GM23248 (cell line): ENCODE measurements at regions not wholly inside any gene's neighbourhood (a gene's known extent, or its start where the extent isn't known, plus 50 kb on each side); places are given as distances from the start of the nearest gene placed in this dataset.

Experiments
- DNase-seq: peaks from one replicate; pipeline ENCODE4 v3.0.0-alpha.2; 2015
- H2AFZ ChIP-seq: fragments of 200-600 bp; sonication (generic); 2 replicates; pipeline ENCODE4 v1.6.1; 2016; ENCODE audit warnings: antibody characterized with exemption
- H3F3A ChIP-seq: fragments of 200-600 bp; sonication (generic); 2 replicates; pipeline ENCODE4 v1.6.1; 2016; ENCODE audit warnings: mild to moderate bottlenecking, antibody characterized with exemption, mixed run types; ENCODE audit not compliant: insufficient read depth
- H3K27ac ChIP-seq: fragments of 200-600 bp; sonication (generic); 2 replicates; pipeline ENCODE4 v1.5.1; 2016; ENCODE audit warnings: mild to moderate bottlenecking
- H3K27me3 ChIP-seq: fragments of 200-600 bp; sonication (generic); replicated peaks from 2 replicates; pipeline ENCODE4 v1.6.1; 2016; ENCODE audit warnings: mild to moderate bottlenecking; ENCODE audit not compliant: insufficient read depth
- H3K36me3 ChIP-seq: fragments of 200-600 bp; sonication (generic); 2 replicates; pipeline ENCODE4 v1.6.1; 2016; ENCODE audit warnings: low read depth, mild to moderate bottlenecking
- H3K4me1 ChIP-seq: fragments of 200-600 bp; sonication (generic); 2 replicates; pipeline ENCODE4 v1.6.1; 2016; ENCODE audit warnings: mild to moderate bottlenecking; ENCODE audit not compliant: insufficient read depth
- H3K4me2 ChIP-seq: fragments of 200-600 bp; sonication (generic); one replicate; pipeline ENCODE4 v1.6.1; 2016; ENCODE audit warnings: mild to moderate bottlenecking; ENCODE audit not compliant: unreplicated experiment
- H3K4me3 ChIP-seq: fragments of 200-600 bp; sonication (generic); 2 replicates; pipeline ENCODE4 v1.5.1; 2016; ENCODE audit warnings: mild to moderate bottlenecking
- H3K79me2 ChIP-seq: fragments of 200-600 bp; sonication (generic); 2 replicates; pipeline ENCODE4 v1.6.1; 2016; ENCODE audit warnings: mild to moderate bottlenecking; ENCODE audit not compliant: insufficient read depth
- H3K9ac ChIP-seq: fragments of 200-600 bp; sonication (generic); 2 replicates; pipeline ENCODE4 v1.6.1; 2016; ENCODE audit warnings: mild to moderate bottlenecking
- H3K9me2 ChIP-seq: fragments of 200-600 bp; sonication (generic); 2 replicates; pipeline ENCODE4 v1.6.1; 2016; ENCODE audit warnings: mixed run types, mild to moderate bottlenecking, moderate library complexity; ENCODE audit not compliant: insufficient read depth
- H3K9me3 ChIP-seq: fragments of 200-600 bp; sonication (generic); one replicate; pipeline ENCODE4 v1.6.1; 2017; ENCODE audit warnings: low read depth
- H4K20me1 ChIP-seq: fragments of 200-600 bp; sonication (generic); 2 replicates; pipeline ENCODE4 v1.6.0; 2016; ENCODE audit not compliant: insufficient read depth
- EZH2 ChIP-seq: fragments of 200-600 bp; sonication (generic); IDR thresholded peaks from 2 replicates; pipeline ENCODE4 v1.6.1; 2018; ENCODE audit warnings: antibody characterized with exemption, mild to moderate bottlenecking; ENCODE audit not compliant: insufficient read depth, poor library complexity, severe bottlenecking
- EZH2phosphoT487 ChIP-seq: fragments of 200-600 bp; sonication (generic); IDR thresholded peaks from 2 replicates; pipeline ENCODE4 v1.6.1; 2018; ENCODE audit warnings: antibody characterized with exemption, moderate library complexity, mild to moderate bottlenecking, low read depth; ENCODE audit not compliant: insufficient read depth
- WGBS, 2 experiments: methylation state at CpG; one replicate each; pipeline ENCODE4 v1.1.6; 2015 to 2017; ENCODE audit warnings: low lambda C conversion rate in 2 of 2, low coverage in 1 of 2; ENCODE audit errors: missing lambda C conversion rate in 2 of 2; 5-methylcytosine and 5-hydroxymethylcytosine counted together
- in situ Hi-C: fragments of 300-500 bp; cut with MboI; formaldehyde crosslinking; loops from 2 replicates; pipeline ENCODE4 v1.15.0; 2020

- no peaks in the 10 kb centered on the region for H3K36me3 ChIP-seq
- no peaks in the 10 kb centered on the region for H3K27me3 ChIP-seq
- no peak overlapping the region for H2AFZ ChIP-seq
- WGBS, 2 experiments, result 35 to 44% methylated on average over 7 of the region's 7 CpGs
- no peaks in the 10 kb centered on the region for H3K79me2 ChIP-seq
- no peak overlapping the region for H3K27ac ChIP-seq
- TF ChIP-seq EZH2, result no peak
- no peak for TF ChIP-seq EZH2phosphoT487
- no peaks in the 10 kb centered on the region for H3F3A ChIP-seq
- in situ Hi-C loops, result no loop called here
- no peaks in the 10 kb centered on the region for H4K20me1 ChIP-seq
- H3K4me2 ChIP-seq, result no peak overlapping the region
- DNase-seq, result no peak
- H3K4me3 ChIP-seq, result no peak overlapping the region
- H3K4me1 ChIP-seq, result no peaks in the 10 kb centered on the region
- H3K9me3 ChIP-seq, result no peaks in the 10 kb centered on the region
- no peaks in the 10 kb centered on the region for H3K9me2 ChIP-seq
- no peak overlapping the region for H3K9ac ChIP-seq
These were observed 1180.7 kb upstream of the CRIM1 start for GRCh38 chr2:35174845-35175244.

- TF ChIP-seq EZH2phosphoT487 (no peak), EZH2 (no peak)
These were observed 1182.9 kb upstream of the CRIM1 start for GRCh38 chr2:35172687-35173086.

GRCh38 chr2:35168351-35168750 lies 1187.2 kb upstream of the CRIM1 start:
- Histone ChIP-seq H3K36me3 (no peaks in the 10 kb centered on the region), H3K79me2 (no peaks in the 10 kb centered on the region), H4K20me1 (no peaks in the 10 kb centered on the region; the same call in 1 of the 2 replicates), H3K27me3 (no peaks in the 10 kb centered on the region), H2AFZ (no peak overlapping the region), H3K4me3 (no peak overlapping the region), H3K9me3 (no peaks in the 10 kb centered on the region), H3K9ac (no peak overlapping the region), H3F3A (no peaks in the 10 kb centered on the region), H3K4me2 (no peak overlapping the region), H3K27ac (no peak overlapping the region), H3K4me1 (no peaks in the 10 kb centered on the region), H3K9me2 (no peaks in the 10 kb centered on the region)
- no peak for TF ChIP-seq EZH2
- in situ Hi-C loops, result no loop called here
- DNase-seq, result no peak

More at GRCh38 chr2:35172687-35173086, 1182.9 kb upstream of the CRIM1 start:
- H3K27ac ChIP-seq, result no peak overlapping the region
- no peaks in the 10 kb centered on the region for H3K4me1 ChIP-seq
- H3F3A ChIP-seq, result no peaks in the 10 kb centered on the region
- no peak overlapping the region for H2AFZ ChIP-seq
- H3K36me3 ChIP-seq, result no peaks in the 10 kb centered on the region
- H3K4me3 ChIP-seq, result no peak overlapping the region
- H3K4me2 ChIP-seq, result no peak overlapping the region
- in situ Hi-C loops, result no loop called here
- no peaks in the 10 kb centered on the region for H3K9me3 ChIP-seq
- WGBS, 2 experiments, result 21 to 24% methylated on average over 2 of the region's 2 CpGs
- H3K27me3 ChIP-seq, result no peaks in the 10 kb centered on the region
- H3K9me2 ChIP-seq, result no peaks in the 10 kb centered on the region
- no peaks in the 10 kb centered on the region for H3K79me2 ChIP-seq
- no peak overlapping the region for H3K9ac ChIP-seq
- H4K20me1 ChIP-seq, result no peaks in the 10 kb centered on the region
- no peak for DNase-seq

GRCh38 chr2:35163948-35164347 lies 1191.6 kb upstream of the CRIM1 start:
- H2AFZ ChIP-seq, result no peak overlapping the region
- H4K20me1 ChIP-seq, result no peaks in the 10 kb centered on the region; the same call in 1 of the 2 replicates
- TF ChIP-seq EZH2, result no peak
- no peak for TF ChIP-seq EZH2phosphoT487
- no peaks in the 10 kb centered on the region for H3K9me2 ChIP-seq
- H3K27ac ChIP-seq, result no peak overlapping the region
- H3K9ac ChIP-seq, result no peak overlapping the region
- no peaks in the 10 kb centered on the region for H3K27me3 ChIP-seq
- no peaks in the 10 kb centered on the region for H3K79me2 ChIP-seq
- no peak overlapping the region for H3K4me2 ChIP-seq
- no peak for DNase-seq
- H3K4me3 ChIP-seq, result no peak overlapping the region
- no peaks in the 10 kb centered on the region for H3K9me3 ChIP-seq
- WGBS, 2 experiments, result 26% methylated on average over 2 of the region's 2 CpGs
- no peaks in the 10 kb centered on the region for H3K4me1 ChIP-seq
- H3F3A ChIP-seq, result no peaks in the 10 kb centered on the region
- in situ Hi-C loops, result no loop called here
- H3K36me3 ChIP-seq, result no peaks in the 10 kb centered on the region

GRCh38 chr2:35160871-35161270 lies 1194.7 kb upstream of the CRIM1 start:
- Histone ChIP-seq H3K9ac (no peak overlapping the region), H3K4me3 (no peak overlapping the region), H3K79me2 (no peaks in the 10 kb centered on the region), H3K9me3 (no peaks in the 10 kb centered on the region), H3K36me3 (no peaks in the 10 kb centered on the region), H3K27ac (no peak overlapping the region), H3K27me3 (no peaks in the 10 kb centered on the region), H3K4me2 (no peak overlapping the region), H4K20me1 (no peaks in the 10 kb centered on the region; the same call in 1 of the 2 replicates), H3F3A (no peaks in the 10 kb centered on the region), H2AFZ (no peak overlapping the region), H3K4me1 (no peaks in the 10 kb centered on the region), H3K9me2 (no peaks in the 10 kb centered on the region)
- WGBS, 2 experiments, result 3 to 4% methylated on average over 4 of the region's 4 CpGs
- TF ChIP-seq EZH2, result no peak
- no peak for TF ChIP-seq EZH2phosphoT487
- no peak for DNase-seq
- in situ Hi-C loops, result no loop called here
